Testis (tissue), 2 donors: ENCODE measurements at regions not wholly inside any gene's neighbourhood (a gene's known extent, or its start where the extent isn't known, plus 50 kb on each side); places are given as distances from the start of the nearest gene placed in this dataset.

Experiments used
- DNase-seq: peaks from one replicate; pipeline ENCODE4 v3.0.0-alpha.2; 2019
- H3K27ac ChIP-seq, 2 donors: fragments of 200-600 bp; sonication (generic); one replicate each; pipeline ENCODE4 v1.5.1; 2019
- H3K27me3 ChIP-seq: fragments of 200-600 bp; sonication (generic); one replicate; pipeline ENCODE4 v1.5.1; 2019
- H3K36me3 ChIP-seq: fragments of 200-600 bp; sonication (generic); one replicate; pipeline ENCODE4 v1.5.1; 2017; ENCODE audit warnings: low read depth; ENCODE audit errors: missing control alignments
- H3K4me1 ChIP-seq: fragments of 200-600 bp; sonication (generic); one replicate; pipeline ENCODE4 v1.5.1; 2019
- H3K4me3 ChIP-seq, 2 donors: fragments of 200-600 bp; sonication (generic); one replicate each; pipeline ENCODE4 v1.5.1; 2017 to 2019
- H3K9me3 ChIP-seq: fragments of 200-600 bp; sonication (generic); one replicate; pipeline ENCODE4 v1.5.1; 2017
- CTCF ChIP-seq, 3 experiments: fragments of 450-650 bp in 2 of 3; fragments of 200-600 bp in 1 of 3; sonication (generic) in 1 of 3; IDR thresholded peaks; one replicate each; pipeline ENCODE4 v1.5.1; 2016 to 2019; ENCODE audit warnings: antibody characterized with exemption in 3 of 3, mild to moderate bottlenecking in 2 of 3, moderate library complexity in 1 of 3
- POLR2A ChIP-seq: fragments of 450-650 bp; IDR thresholded peaks from one replicate; pipeline ENCODE4 v1.6.1; 2017; ENCODE audit warnings: antibody characterized with exemption, mild to moderate bottlenecking, moderate library complexity
- WGBS, 2 donors: methylation state at CpG; one replicate each; pipeline ENCODE4 v1.1.5; 2018; 5-methylcytosine and 5-hydroxymethylcytosine counted together
- intact Hi-C: fragments of 100-400 bp; cut with DNase I; formaldehyde crosslinking; loops from one replicate; pipeline ENCODE4 v1.15.1; 2023; ENCODE audit warnings: low total_unique reads

- Histone ChIP-seq H3K4me1 (no peaks in the 10 kb centered on the region), H3K27me3 (no peaks in the 10 kb centered on the region), H3K27ac (no peak overlapping the region), H3K4me3 (no peak overlapping the region), H3K9me3 (no peaks in the 10 kb centered on the region), H3K36me3 (no peaks in the 10 kb centered on the region)
- no peak for DNase-seq
- no peak for TF ChIP-seq POLR2A
- no peak for TF ChIP-seq CTCF (IDR thresholded peaks at IDR 0.05)
- WGBS, 2 donors, result 88 to 95% methylated on average over 2 to 5 of the region's 5 CpGs
- intact Hi-C loops, result no loop called here
Measured at GRCh38 chr2:2754940-2755339, 423.9 kb upstream of the MYT1L start.

- no peak for DNase-seq
- 75 to 92% methylated on average over 14 of the region's 14 CpGs for WGBS, 2 donors
- Histone ChIP-seq H3K27ac (no peak overlapping the region), H3K36me3 (no peaks in the 10 kb centered on the region), H3K9me3 (no peaks in the 10 kb centered on the region), H3K4me3 (no peak overlapping the region), H3K27me3 (no peaks in the 10 kb centered on the region), H3K4me1 (no peaks in the 10 kb centered on the region)
- intact Hi-C loops, result no loop called here
- TF ChIP-seq POLR2A (no peak), CTCF (IDR thresholded peaks at IDR 0.05) (no peak)
Measured at GRCh38 chr2:2751715-2752315, 420.7 kb upstream of the MYT1L start.

GRCh38 chr2:2750867-2751714, 420.0 kb upstream of the MYT1L start:
- Histone ChIP-seq H3K9me3 (no peaks in the 10 kb centered on the region), H3K36me3 (no peaks in the 10 kb centered on the region), H3K27me3 (no peaks in the 10 kb centered on the region), H3K27ac (no peak overlapping the region), H3K4me3 (no peak overlapping the region), H3K4me1 (no peaks in the 10 kb centered on the region)
- TF ChIP-seq POLR2A, result no peak
- no peak for TF ChIP-seq CTCF (IDR thresholded peaks at IDR 0.05)
- intact Hi-C loops, result no loop called here
- WGBS, 2 donors, result 54 to 73% methylated on average over 34 to 44 of the region's 44 CpGs
- no peak for DNase-seq

GRCh38 chr2:2749206-2749598, 418.1 kb upstream of the MYT1L start:
- H3K4me3 ChIP-seq, result no peak overlapping the region
- intact Hi-C loops, result no loop called here
- no peaks in the 10 kb centered on the region for H3K36me3 ChIP-seq
- no peaks in the 10 kb centered on the region for H3K9me3 ChIP-seq
- 86 to 87% methylated on average over 3 to 9 of the region's 9 CpGs for WGBS, 2 donors
- no peak overlapping the region for H3K27ac ChIP-seq
- H3K4me1 ChIP-seq, result no peaks in the 10 kb centered on the region
- TF ChIP-seq CTCF (IDR thresholded peaks at IDR 0.05) (no peak), POLR2A (no peak)
- no peaks in the 10 kb centered on the region for H3K27me3 ChIP-seq
- DNase-seq, result no peak
